HepG2 (cell line): ENCODE measurements at regions not wholly inside any gene's neighbourhood (a gene's known extent, or its start where the extent isn't known, plus 50 kb on each side); places are given as distances from the start of the nearest gene placed in this dataset.

Experiments used
- ATAC-seq: fragments of 200-7000 bp; cut with Tn5 transposase; 3 replicates; pipeline ENCODE4 v1.9.1; 2020; ENCODE audit warnings: mild to moderate bottlenecking, moderate library complexity
- BruUV-seq: library from RNA; stranded (reverse); fragments of 400-500 nt; replicated peaks from 2 replicates; lab custom pipeline; 2021; lab: Mats Ljungman, UMichigan
- CTCF ChIA-PET: fragments of 300-600 bp; formaldehyde crosslinking; extraction: SDS; loops from one replicate; lab custom pipeline; 2021; ENCODE audit warnings: low total read pairs, inconsistent platforms, low intra/inter-chr PET ratio; lab: Yijun Ruan, JAX
- POLR2A ChIA-PET: fragments of 350-600 bp; sonication (Branson Sonifier 250); formaldehyde crosslinking; loops from one replicate; lab custom pipeline; 2020; ENCODE audit warnings: antibody characterized with exemption, inconsistent platforms; lab: Yijun Ruan, JAX
- DNase-seq: peaks from one replicate; pipeline ENCODE4 v3.0.0-alpha.2; 2015; ENCODE audit warnings: low spot score
- FAIRE-seq: peaks from 3 replicates; lab custom pipeline; 2011; peaks lifted over from hg19 to GRCh38; lab: Jason Lieb, UNC
- H2AFZ ChIP-seq: one replicate; pipeline ENCODE4 v1.6.1; 2011; ENCODE audit warnings: low read length, inconsistent platforms
- H3K27ac ChIP-seq: fragments of 300-600 bp; 3 replicates; pipeline ENCODE4 v1.8.0; 2011; ENCODE audit warnings: mixed run types, mild to moderate bottlenecking, mixed read lengths, low read length, inconsistent platforms; ENCODE audit not compliant: insufficient read depth; ENCODE audit errors: extremely low read length
- H3K27me3 ChIP-seq, 2 experiments: fragments of 200-600 bp in 1 of 2; 2 replicates in 1 of 2; 3 replicates in 1 of 2; pipeline versions ENCODE4 v1.6.0 to v1.8.0; 2011; ENCODE audit warnings: low read length in 2 of 2, mild to moderate bottlenecking in 2 of 2, moderate library complexity in 2 of 2, inconsistent platforms in 1 of 2; ENCODE audit not compliant: insufficient read depth in 2 of 2, control insufficient read depth in 1 of 2
- H3K36me3 ChIP-seq, 2 experiments: fragments of 200-600 bp in 1 of 2; replicated peaks in 1 of 2; 2 replicates in 1 of 2; 3 replicates in 1 of 2; pipeline versions ENCODE4 v1.5.1 to v1.8.0; 2011; ENCODE audit warnings: low read length in 2 of 2, inconsistent platforms in 1 of 2; ENCODE audit not compliant: insufficient read depth in 2 of 2, control insufficient read depth in 1 of 2
- H3K4me1 ChIP-seq: 2 replicates; pipeline ENCODE4 v1.5.1; 2012; ENCODE audit warnings: low read length, inconsistent platforms; ENCODE audit not compliant: insufficient read depth
- H3K4me2 ChIP-seq: 2 replicates; pipeline ENCODE4 v1.6.0; 2011; ENCODE audit warnings: low read depth, low read length, inconsistent platforms
- H3K4me3 ChIP-seq, 3 experiments: fragments of 200-600 bp in 1 of 3; sonication (generic), shearing (Covaris generic) in 1 of 3; replicated peaks in 1 of 3; 2 replicates each; pipeline ENCODE4 v1.5.1; 2011 to 2016; ENCODE audit warnings: low read length in 3 of 3, inconsistent platforms in 2 of 3, low read depth in 2 of 3, mild to moderate bottlenecking in 2 of 3, control low read depth in 1 of 3, mixed read lengths in 1 of 3; ENCODE audit not compliant: insufficient read depth in 1 of 3
- H3K79me2 ChIP-seq: one replicate; pipeline ENCODE4 v1.6.1; 2011; ENCODE audit warnings: low read length, inconsistent platforms; ENCODE audit not compliant: insufficient read depth
- H3K9ac ChIP-seq: 2 replicates; pipeline ENCODE4 v1.6.0; 2011; ENCODE audit warnings: mild to moderate bottlenecking, low read depth, low read length, inconsistent platforms; ENCODE audit not compliant: insufficient read depth
- H3K9me3 ChIP-seq: 2 replicates; pipeline ENCODE4 v1.5.1; 2012; ENCODE audit warnings: mild to moderate bottlenecking, low read length
- H4K20me1 ChIP-seq: 2 replicates; pipeline ENCODE4 v1.6.0; 2011; ENCODE audit warnings: inconsistent platforms, mild to moderate bottlenecking, low read length, moderate library complexity; ENCODE audit not compliant: insufficient read depth
- ATRX ChIP-seq: sonication (generic); formaldehyde crosslinking; IDR thresholded peaks from 2 replicates; pipeline ENCODE4 v1.4.0; 2020; ENCODE audit warnings: missing genetic modification reagents, borderline replicate concordance
- CCDC6 ChIP-seq: sonication (generic); formaldehyde crosslinking; IDR thresholded peaks from 2 replicates; pipeline ENCODE4 v1.8.1; 2022; ENCODE audit warnings: mild to moderate bottlenecking, missing genetic modification reagents, moderate library complexity
- GTF3A ChIP-seq: sonication (generic); formaldehyde crosslinking; conservative IDR thresholded peaks from 2 replicates; pipeline ENCODE4 v1.4.0; 2020; ENCODE audit warnings: mild to moderate bottlenecking, missing genetic modification reagents
- MAZ ChIP-seq, 2 experiments: sonication (generic) in 1 of 2; formaldehyde crosslinking in 1 of 2; IDR thresholded peaks; 2 replicates each; pipeline versions ENCODE4 v1.5.0 to v1.6.1; 2012 to 2020; ENCODE audit warnings: low read depth in 2 of 2, mild to moderate bottlenecking in 2 of 2, borderline replicate concordance in 1 of 2, improper control_type of control experiment in 1 of 2, low read length in 1 of 2, missing genetic modification reagents in 1 of 2, moderate library complexity in 1 of 2
- ZBTB38 ChIP-seq: sonication (generic); formaldehyde crosslinking; IDR thresholded peaks from 2 replicates; pipeline ENCODE4 v1.5.1; 2020; ENCODE audit warnings: mild to moderate bottlenecking, missing genetic modification reagents
- WGBS: methylation state at CpG from one replicate; pipeline ENCODE4 v1.1.6; 2017; ENCODE audit warnings: low lambda C conversion rate; 5-methylcytosine and 5-hydroxymethylcytosine counted together
- in situ Hi-C: cut with HindIII; loops from 2 replicates; pipeline ENCODE4 v1.10.0; 2017; ENCODE audit warnings: low pct_unique_long_range_greater_than_20kb; ENCODE audit not compliant: extremely low pct_ligation_motif_present
- intact Hi-C: fragments of 100-400 bp; cut with micrococcal nuclease; formaldehyde crosslinking; loops from one replicate; pipeline ENCODE4 v1.10.0; 2022; ENCODE audit not compliant: unreplicated experiment
- TF ChIP-seq, protein P1 (sequence below): sonication (generic); formaldehyde crosslinking; IDR thresholded peaks from 2 replicates; pipeline ENCODE4 v1.4.0; 2020; ENCODE audit warnings: missing genetic modification reagents, borderline replicate concordance
- TF ChIP-seq, protein P2 (sequence below): sonication (generic); formaldehyde crosslinking; IDR thresholded peaks from 2 replicates; pipeline ENCODE4 v1.4.0; 2020; ENCODE audit warnings: missing genetic modification reagents, mild to moderate bottlenecking, borderline replicate concordance
- TF ChIP-seq, protein P3 (sequence below): IDR thresholded peaks from 2 replicates; pipeline ENCODE4 v1.6.1; 2018; ENCODE audit warnings: missing genetic modification reagents, mild to moderate bottlenecking, missing compliant biosample characterization
- TF ChIP-seq, protein P4 (sequence below): sonication (generic); formaldehyde crosslinking; IDR thresholded peaks from 2 replicates; pipeline ENCODE4 v1.4.0; 2020; ENCODE audit warnings: missing genetic modification reagents, borderline replicate concordance

DNA sequence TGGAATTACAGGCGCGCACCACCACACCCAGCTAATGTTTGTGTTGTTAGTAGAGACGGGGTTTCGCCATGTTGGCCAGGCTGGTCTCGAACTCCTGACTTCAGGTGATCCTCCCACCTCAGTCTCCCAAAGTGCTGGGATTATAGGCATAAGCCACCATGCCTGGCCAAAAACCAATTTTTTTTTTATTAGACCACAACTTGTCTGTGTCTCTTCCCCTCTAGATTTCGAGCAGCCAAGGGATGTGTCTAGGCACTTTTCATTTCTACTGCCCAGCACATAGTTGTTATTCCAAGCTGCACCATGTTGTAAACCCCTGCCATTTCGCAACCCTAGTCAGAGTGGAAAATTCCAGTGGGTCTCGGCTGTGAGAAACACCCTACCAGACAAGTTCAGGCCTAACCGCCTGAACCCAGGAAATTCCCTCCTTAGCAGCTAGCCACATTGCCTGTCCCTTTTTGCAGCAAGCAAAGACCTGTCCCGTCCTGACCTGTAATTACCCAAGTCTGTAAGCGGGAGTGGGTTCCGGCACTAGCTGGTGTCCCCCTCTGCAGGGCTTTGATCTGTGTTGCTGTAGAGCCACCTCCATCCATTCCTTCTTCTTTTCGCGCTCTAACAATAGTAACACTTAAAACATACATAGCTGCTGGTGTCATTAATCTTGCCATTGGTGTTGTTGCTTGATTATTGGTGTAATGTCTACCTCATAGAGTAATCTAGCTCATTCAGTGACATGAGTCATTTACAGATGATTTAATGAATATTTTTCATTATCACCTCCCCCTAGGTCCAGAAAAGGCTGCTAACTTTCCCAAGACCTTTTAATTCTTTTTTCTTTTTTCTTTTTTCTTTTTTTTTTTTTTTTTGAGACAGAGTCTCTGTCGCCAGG is 77.3 kb upstream of the ATF7IP2 start:
- no peaks in the 10 kb centered on the region for H3K36me3 ChIP-seq
- BruUV-seq = no TSS peak
- DNase-seq (peak; percentile 61), FAIRE-seq (no peak), ATAC-seq (no peak)
- H3K9me3 ChIP-seq = no peaks in the 10 kb centered on the region
- H3K9ac ChIP-seq = no peak overlapping the region
- H3K27me3 ChIP-seq = no peaks in the 10 kb centered on the region
- no peak overlapping the region for H3K4me3 ChIP-seq
- H4K20me1 ChIP-seq = no peaks in the 10 kb centered on the region
- H2AFZ ChIP-seq = no peak overlapping the region
- POLR2A ChIA-PET = interaction anchor here (0.7 to 3.1 kb wide), 5 partner anchors 15 to 435 kb away, joined by 3 to 12 read pairs (median 7); partner anchors contain the start of genes ATF7IP2 and NUBP1
- H3K79me2 ChIP-seq = no peaks in the 10 kb centered on the region
- in situ Hi-C loops (no loop called here), intact Hi-C loops (no loop called here)
- peak overlapping the region; percentile 3; the same call in 1 of the 2 replicates for H3K4me2 ChIP-seq
- WGBS = 82% methylated on average over 15 of the region's 15 CpGs
- CTCF ChIA-PET = no interaction called here
- H3K27ac ChIP-seq = peak overlapping the region; percentile 44
- peaks cover 67% of the 10 kb centered on the region for H3K4me1 ChIP-seq
- TF ChIP-seq GTF3A (CRISPR knock-in tag) = peak; percentile 80; the same call in 1 of the 2 replicates
- TF ChIP-seq, protein P1, sequence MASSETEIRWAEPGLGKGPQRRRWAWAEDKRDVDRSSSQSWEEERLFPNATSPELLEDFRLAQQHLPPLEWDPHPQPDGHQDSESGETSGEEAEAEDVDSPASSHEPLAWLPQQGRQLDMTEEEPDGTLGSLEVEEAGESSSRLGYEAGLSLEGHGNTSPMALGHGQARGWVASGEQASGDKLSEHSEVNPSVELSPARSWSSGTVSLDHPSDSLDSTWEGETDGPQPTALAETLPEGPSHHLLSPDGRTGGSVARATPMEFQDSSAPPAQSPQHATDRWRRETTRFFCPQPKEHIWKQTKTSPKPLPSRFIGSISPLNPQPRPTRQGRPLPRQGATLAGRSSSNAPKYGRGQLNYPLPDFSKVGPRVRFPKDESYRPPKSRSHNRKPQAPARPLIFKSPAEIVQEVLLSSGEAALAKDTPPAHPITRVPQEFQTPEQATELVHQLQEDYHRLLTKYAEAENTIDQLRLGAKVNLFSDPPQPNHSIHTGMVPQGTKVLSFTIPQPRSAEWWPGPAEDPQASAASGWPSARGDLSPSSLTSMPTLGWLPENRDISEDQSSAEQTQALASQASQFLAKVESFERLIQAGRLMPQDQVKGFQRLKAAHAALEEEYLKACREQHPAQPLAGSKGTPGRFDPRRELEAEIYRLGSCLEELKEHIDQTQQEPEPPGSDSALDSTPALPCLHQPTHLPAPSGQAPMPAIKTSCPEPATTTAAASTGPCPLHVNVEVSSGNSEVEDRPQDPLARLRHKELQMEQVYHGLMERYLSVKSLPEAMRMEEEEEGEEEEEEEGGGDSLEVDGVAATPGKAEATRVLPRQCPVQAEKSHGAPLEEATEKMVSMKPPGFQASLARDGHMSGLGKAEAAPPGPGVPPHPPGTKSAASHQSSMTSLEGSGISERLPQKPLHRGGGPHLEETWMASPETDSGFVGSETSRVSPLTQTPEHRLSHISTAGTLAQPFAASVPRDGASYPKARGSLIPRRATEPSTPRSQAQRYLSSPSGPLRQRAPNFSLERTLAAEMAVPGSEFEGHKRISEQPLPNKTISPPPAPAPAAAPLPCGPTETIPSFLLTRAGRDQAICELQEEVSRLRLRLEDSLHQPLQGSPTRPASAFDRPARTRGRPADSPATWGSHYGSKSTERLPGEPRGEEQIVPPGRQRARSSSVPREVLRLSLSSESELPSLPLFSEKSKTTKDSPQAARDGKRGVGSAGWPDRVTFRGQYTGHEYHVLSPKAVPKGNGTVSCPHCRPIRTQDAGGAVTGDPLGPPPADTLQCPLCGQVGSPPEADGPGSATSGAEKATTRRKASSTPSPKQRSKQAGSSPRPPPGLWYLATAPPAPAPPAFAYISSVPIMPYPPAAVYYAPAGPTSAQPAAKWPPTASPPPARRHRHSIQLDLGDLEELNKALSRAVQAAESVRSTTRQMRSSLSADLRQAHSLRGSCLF (CRISPR knock-in tag) = no peak; the same call in 1 of the 2 replicates
- TF ChIP-seq ZBTB38 (CRISPR knock-in tag) = peak; percentile 97
- TF ChIP-seq, protein P2, sequence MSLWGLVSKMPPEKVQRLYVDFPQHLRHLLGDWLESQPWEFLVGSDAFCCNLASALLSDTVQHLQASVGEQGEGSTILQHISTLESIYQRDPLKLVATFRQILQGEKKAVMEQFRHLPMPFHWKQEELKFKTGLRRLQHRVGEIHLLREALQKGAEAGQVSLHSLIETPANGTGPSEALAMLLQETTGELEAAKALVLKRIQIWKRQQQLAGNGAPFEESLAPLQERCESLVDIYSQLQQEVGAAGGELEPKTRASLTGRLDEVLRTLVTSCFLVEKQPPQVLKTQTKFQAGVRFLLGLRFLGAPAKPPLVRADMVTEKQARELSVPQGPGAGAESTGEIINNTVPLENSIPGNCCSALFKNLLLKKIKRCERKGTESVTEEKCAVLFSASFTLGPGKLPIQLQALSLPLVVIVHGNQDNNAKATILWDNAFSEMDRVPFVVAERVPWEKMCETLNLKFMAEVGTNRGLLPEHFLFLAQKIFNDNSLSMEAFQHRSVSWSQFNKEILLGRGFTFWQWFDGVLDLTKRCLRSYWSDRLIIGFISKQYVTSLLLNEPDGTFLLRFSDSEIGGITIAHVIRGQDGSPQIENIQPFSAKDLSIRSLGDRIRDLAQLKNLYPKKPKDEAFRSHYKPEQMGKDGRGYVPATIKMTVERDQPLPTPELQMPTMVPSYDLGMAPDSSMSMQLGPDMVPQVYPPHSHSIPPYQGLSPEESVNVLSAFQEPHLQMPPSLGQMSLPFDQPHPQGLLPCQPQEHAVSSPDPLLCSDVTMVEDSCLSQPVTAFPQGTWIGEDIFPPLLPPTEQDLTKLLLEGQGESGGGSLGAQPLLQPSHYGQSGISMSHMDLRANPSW (CRISPR knock-in tag) = peak; percentile 43; the same call in 1 of the 2 replicates
- 0 out of 2 replicates have a peak, but pooled peaks have one; percentile 20 for TF ChIP-seq CCDC6 (CRISPR knock-in tag)
- TF ChIP-seq, protein P3, sequence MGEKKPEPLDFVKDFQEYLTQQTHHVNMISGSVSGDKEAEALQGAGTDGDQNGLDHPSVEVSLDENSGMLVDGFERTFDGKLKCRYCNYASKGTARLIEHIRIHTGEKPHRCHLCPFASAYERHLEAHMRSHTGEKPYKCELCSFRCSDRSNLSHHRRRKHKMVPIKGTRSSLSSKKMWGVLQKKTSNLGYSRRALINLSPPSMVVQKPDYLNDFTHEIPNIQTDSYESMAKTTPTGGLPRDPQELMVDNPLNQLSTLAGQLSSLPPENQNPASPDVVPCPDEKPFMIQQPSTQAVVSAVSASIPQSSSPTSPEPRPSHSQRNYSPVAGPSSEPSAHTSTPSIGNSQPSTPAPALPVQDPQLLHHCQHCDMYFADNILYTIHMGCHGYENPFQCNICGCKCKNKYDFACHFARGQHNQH (CRISPR knock-in tag) = peak; percentile 79; the same call in 1 of the 2 replicates
- no peak for TF ChIP-seq MAZ (IDR thresholded peaks at IDR 0.05; ENCODE audit: borderline replicate concordance, low read depth, low read length)
- no peak for TF ChIP-seq MAZ (CRISPR knock-in tag; IDR thresholded peaks at IDR 0.05; ENCODE audit: low read depth)
- TF ChIP-seq, protein P4, sequence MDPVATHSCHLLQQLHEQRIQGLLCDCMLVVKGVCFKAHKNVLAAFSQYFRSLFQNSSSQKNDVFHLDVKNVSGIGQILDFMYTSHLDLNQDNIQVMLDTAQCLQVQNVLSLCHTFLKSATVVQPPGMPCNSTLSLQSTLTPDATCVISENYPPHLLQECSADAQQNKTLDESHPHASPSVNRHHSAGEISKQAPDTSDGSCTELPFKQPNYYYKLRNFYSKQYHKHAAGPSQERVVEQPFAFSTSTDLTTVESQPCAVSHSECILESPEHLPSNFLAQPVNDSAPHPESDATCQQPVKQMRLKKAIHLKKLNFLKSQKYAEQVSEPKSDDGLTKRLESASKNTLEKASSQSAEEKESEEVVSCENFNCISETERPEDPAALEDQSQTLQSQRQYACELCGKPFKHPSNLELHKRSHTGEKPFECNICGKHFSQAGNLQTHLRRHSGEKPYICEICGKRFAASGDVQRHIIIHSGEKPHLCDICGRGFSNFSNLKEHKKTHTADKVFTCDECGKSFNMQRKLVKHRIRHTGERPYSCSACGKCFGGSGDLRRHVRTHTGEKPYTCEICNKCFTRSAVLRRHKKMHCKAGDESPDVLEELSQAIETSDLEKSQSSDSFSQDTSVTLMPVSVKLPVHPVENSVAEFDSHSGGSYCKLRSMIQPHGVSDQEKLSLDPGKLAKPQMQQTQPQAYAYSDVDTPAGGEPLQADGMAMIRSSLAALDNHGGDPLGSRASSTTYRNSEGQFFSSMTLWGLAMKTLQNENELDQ (CRISPR knock-in tag) = no peak
- no peak for TF ChIP-seq ATRX
